GF-D8 (cell line): ENCODE measurements at regions not wholly inside any gene's neighbourhood (a gene's known extent, or its start where the extent isn't known, plus 50 kb on each side); places are given as distances from the start of the nearest gene placed in this dataset.
"Not testable (repeated sequence)": the region's sequence is repeated elsewhere in the genome, so short reads cannot be mapped to it uniquely, and the experiment has no call there.

Source experiments
- DNase-seq: peaks from one replicate; lab custom pipeline; 2025; lab: John Stamatoyannopoulos, UW

GRCh38 chr12:111271674-111272418 is 97.0 kb downstream of the PHETA1 start:
- no peak for DNase-seq

GRCh38 chr12:111270774-111271173 is 98.1 kb downstream of the PHETA1 start:
- DNase-seq = no peak

- DNase-seq = no peak
Measured at GRCh38 chr12:111270239-111270638, 98.7 kb downstream of the PHETA1 start.

GRCh38 chr12:111269718-111270117 is 99.2 kb downstream of the PHETA1 start:
- no peak for DNase-seq

GRCh38 chr12:111268738-111269572 is 99.9 kb downstream of the PHETA1 start:
- DNase-seq = no peak

GRCh38 chr12:111267144-111267543 is 101.8 kb downstream of the PHETA1 start:
- DNase-seq = no peak

- no peak for DNase-seq
Measured at GRCh38 chr12:111261911-111262676, 106.8 kb downstream of the PHETA1 start.

GRCh38 chr12:111260732-111261131 is 108.2 kb downstream of the PHETA1 start:
- DNase-seq = no peak

GRCh38 chr12:111259231-111259630 is 109.7 kb downstream of the PHETA1 start:
- DNase-seq = no peak

- DNase-seq = not testable (repeated sequence)
Measured at GRCh38 chr12:111258081-111258480, 110.8 kb downstream of the PHETA1 start.

GRCh38 chr12:111257435-111257902 is 111.4 kb downstream of the PHETA1 start:
- no peak for DNase-seq

- no peak for DNase-seq
Measured at GRCh38 chr12:111256629-111257434, 112.1 kb downstream of the PHETA1 start.

- no peak for DNase-seq
Measured at GRCh38 chr12:111255261-111255660, 113.6 kb downstream of the PHETA1 start.

- no peak for DNase-seq
Measured at GRCh38 chr12:111254106-111254505, 114.8 kb downstream of the PHETA1 start.

GRCh38 chr12:111253213-111253612 is 115.7 kb downstream of the PHETA1 start:
- DNase-seq = no peak

- DNase-seq = no peak
Measured at GRCh38 chr12:111251787-111252186, 117.1 kb downstream of the PHETA1 start.

GRCh38 chr12:111251058-111251730 is 117.7 kb downstream of the PHETA1 start:
- DNase-seq = no peak

- DNase-seq = no peak
Measured at GRCh38 chr12:111250251-111250881, 118.5 kb downstream of the PHETA1 start.

GRCh38 chr12:111249757-111250156 is 119.1 kb downstream of the PHETA1 start:
- DNase-seq = no peak

GRCh38 chr12:111249018-111249370 is 119.9 kb downstream of the PHETA1 start:
- DNase-seq = no peak
